Stimulated activated naive CD8-positive, alpha-beta T cell treated with anti-CD3 and anti-CD28 coated beads, Interleukin-15, Interleukin-2, amounts not matched to agents 100 U/mL and 50 U/mL, for 24 hours (primary cell): ENCODE measurements at regions not wholly inside any gene's neighbourhood (a gene's known extent, or its start where the extent isn't known, plus 50 kb on each side); places are given as distances from the start of the nearest gene placed in this dataset.
"Not testable (repeated sequence)": the region's sequence is repeated elsewhere in the genome, so short reads cannot be mapped to it uniquely, and the experiment has no call there.

Source experiments
- ATAC-seq: fragments of 150-1000 bp; cut with Tn5 transposase; one replicate; pipeline ENCODE4 v1.10.0; 2021
- DNase-seq: peaks from one replicate; pipeline ENCODE4 v3.0.0; 2021

GRCh38 chr3:18618723-18619122, 193.6 kb upstream of the SATB1 start:
- ATAC-seq (no peak), DNase-seq (no peak)

GRCh38 chr3:18611991-18612390, 186.9 kb upstream of the SATB1 start:
- ATAC-seq (no peak), DNase-seq (no peak)

- no peak for DNase-seq
- ATAC-seq: no peak
Observed at GRCh38 chr3:18609187-18609586, 184.0 kb upstream of the SATB1 start.

GRCh38 chr3:18597919-18598318, 172.8 kb upstream of the SATB1 start:
- no peak for DNase-seq
- no peak for ATAC-seq

- no peak for ATAC-seq
- DNase-seq: no peak
Observed at GRCh38 chr3:18593231-18593630, 168.1 kb upstream of the SATB1 start.

GRCh38 chr3:18591120-18591519, 166.0 kb upstream of the SATB1 start:
- DNase-seq (no peak), ATAC-seq (no peak)

GRCh38 chr3:18586076-18586475, 160.9 kb upstream of the SATB1 start:
- DNase-seq (no peak), ATAC-seq (no peak)

GRCh38 chr3:18585004-18585968, 160.1 kb upstream of the SATB1 start:
- no peak for ATAC-seq

GRCh38 chr3:18580268-18580667, 155.1 kb upstream of the SATB1 start:
- ATAC-seq (no peak), DNase-seq (no peak)

More at GRCh38 chr3:18585004-18585968, 160.1 kb upstream of the SATB1 start:
- DNase-seq: no peak

GRCh38 chr3:18579661-18580060, 154.5 kb upstream of the SATB1 start:
- ATAC-seq: no peak
- DNase-seq: no peak

- DNase-seq (no peak), ATAC-seq (no peak)
Observed at GRCh38 chr3:18575573-18575972, 150.4 kb upstream of the SATB1 start.

- DNase-seq (no peak), ATAC-seq (no peak)
Observed at GRCh38 chr3:18572809-18573208, 147.7 kb upstream of the SATB1 start.

GRCh38 chr3:18567293-18567692, 142.2 kb upstream of the SATB1 start:
- DNase-seq (no peak), ATAC-seq (no peak)

- no peak for DNase-seq
- no peak for ATAC-seq
Observed at GRCh38 chr3:18562364-18563154, 137.4 kb upstream of the SATB1 start.

- ATAC-seq (peak; percentile 12), DNase-seq (peak; percentile 28)
Observed at GRCh38 chr3:18559331-18559842, 134.2 kb upstream of the SATB1 start.

GRCh38 chr3:18558507-18558906, 133.4 kb upstream of the SATB1 start:
- ATAC-seq (peak; percentile 14), DNase-seq (no peak)

- ATAC-seq (no peak), DNase-seq (no peak)
Observed at GRCh38 chr3:18557216-18557615, 132.1 kb upstream of the SATB1 start.

GRCh38 chr3:18556503-18557135, 131.5 kb upstream of the SATB1 start:
- DNase-seq (peak; percentile 77), ATAC-seq (peak; percentile 93)

GRCh38 chr3:18556001-18556408, 130.9 kb upstream of the SATB1 start:
- ATAC-seq (peak; percentile 77), DNase-seq (peak; percentile 40)

- DNase-seq, ATAC-seq: not testable (repeated sequence)
Observed at GRCh38 chr3:18552579-18553105, 127.5 kb upstream of the SATB1 start.

GRCh38 chr3:18546632-18547031, 121.5 kb upstream of the SATB1 start:
- DNase-seq (no peak), ATAC-seq (peak; percentile 61)

- ATAC-seq (no peak), DNase-seq (no peak)
Observed at GRCh38 chr3:18544146-18544545, 119.0 kb upstream of the SATB1 start.
